Adrenal gland (tissue), 9 donors: ENCODE measurements at regions not wholly inside any gene's neighbourhood (a gene's known extent, or its start where the extent isn't known, plus 50 kb on each side); places are given as distances from the start of the nearest gene placed in this dataset.

Experiments
- DNase-seq, 7 donors: peaks; one replicate each; pipeline ENCODE4 v3.0.0-alpha.2; 2019 to 2020
- H3K27ac ChIP-seq, 5 donors: fragments of 200-600 bp; sonication (generic) in 4 of 5; 1 replicate in 3 of 5; 2 replicates in 2 of 5; pipeline versions ENCODE4 v1.5.1 to v1.8.0; 2016 to 2020; ENCODE audit warnings: mild to moderate bottlenecking in 1 of 5
- H3K27me3 ChIP-seq: fragments of 200-600 bp; 2 replicates; pipeline ENCODE4 v1.8.0; 2021
- H3K36me3 ChIP-seq, 2 donors: fragments of 200-600 bp; replicated peaks in 1 of 2; 1 replicate in 1 of 2; 2 replicates in 1 of 2; pipeline versions ENCODE4 v1.5.1 to v1.8.0; 2018 to 2022
- H3K4me1 ChIP-seq, 2 donors: fragments of 200-600 bp; replicated peaks in 1 of 2; 1 replicate in 1 of 2; 2 replicates in 1 of 2; pipeline versions ENCODE4 v1.5.1 to v1.8.0; 2018 to 2021
- H3K4me3 ChIP-seq, 4 donors: fragments of 200-600 bp; sonication (generic) in 3 of 4; one replicate each; pipeline ENCODE4 v1.5.1; 2016 to 2018
- H3K9me3 ChIP-seq, 3 donors: fragments of 200-600 bp; sonication (generic) in 1 of 3; replicated peaks in 1 of 3; 1 replicate in 2 of 3; 2 replicates in 1 of 3; pipeline versions ENCODE4 v1.5.1 to v1.8.0; 2016 to 2021
- POLR2A ChIP-seq, 2 donors: fragments of 450-650 bp; IDR thresholded peaks; one replicate each; pipeline ENCODE4 v1.6.1; 2017; ENCODE audit warnings: antibody characterized with exemption in 2 of 2, mild to moderate bottlenecking in 2 of 2, moderate library complexity in 1 of 2
- WGBS, 4 donors: extraction: QIAGEN DNeasy Blood & Tissue Kit in 2 of 4; methylation state at CpG; one replicate each; pipeline versions ENCODE4 v1.1.5 to v1.1.7; 2013 to 2017; 5-methylcytosine and 5-hydroxymethylcytosine counted together
- intact Hi-C, 2 donors: fragments of 100-400 bp; cut with DNase I; formaldehyde crosslinking; loops; one replicate each; pipeline versions ENCODE4 v1.14.1 to v1.15.0; 2022 to 2023
- TF ChIP-seq, protein P1 (sequence below), 6 experiments: fragments of 450-650 bp in 4 of 6; fragments of 200-600 bp in 2 of 6; sonication (generic) in 1 of 6; IDR thresholded peaks; 1 replicate in 5 of 6; 2 replicates in 1 of 6; pipeline versions ENCODE4 v1.5.1 to v1.8.0; 2016 to 2021; ENCODE audit warnings: antibody characterized with exemption in 6 of 6, mild to moderate bottlenecking in 2 of 6, moderate library complexity in 1 of 6
- donor health status: healthy with polysubstance abuse.
- donor health status: Bipolar disorder and iron deficiency.
- donor health status: DM: yes; HTN: yes; CAD: no.
- donor health status: DM: no; HTN: no; CAD: no.
- donor health status: DM: no; HTN: no; CAD: no.

GRCh38 chr3:25283613-25284012 lies 144.4 kb upstream of the RARB start:
- 88 to 93% (median 90%) methylated on average over 3 of the region's 3 CpGs for WGBS, 4 donors
- Histone ChIP-seq H3K27ac (no peak overlapping the region), H3K36me3 (no peaks in the 10 kb centered on the region), H3K4me3 (no peak overlapping the region), H3K9me3 (no peaks in the 10 kb centered on the region), H3K27me3 (no peaks in the 10 kb centered on the region), H3K4me1 (no peaks in the 10 kb centered on the region)
- intact Hi-C loops: no loop called here
- DNase-seq: no peak
- no peak for TF ChIP-seq POLR2A (IDR thresholded peaks at IDR 0.05)
- TF ChIP-seq, protein P1, sequence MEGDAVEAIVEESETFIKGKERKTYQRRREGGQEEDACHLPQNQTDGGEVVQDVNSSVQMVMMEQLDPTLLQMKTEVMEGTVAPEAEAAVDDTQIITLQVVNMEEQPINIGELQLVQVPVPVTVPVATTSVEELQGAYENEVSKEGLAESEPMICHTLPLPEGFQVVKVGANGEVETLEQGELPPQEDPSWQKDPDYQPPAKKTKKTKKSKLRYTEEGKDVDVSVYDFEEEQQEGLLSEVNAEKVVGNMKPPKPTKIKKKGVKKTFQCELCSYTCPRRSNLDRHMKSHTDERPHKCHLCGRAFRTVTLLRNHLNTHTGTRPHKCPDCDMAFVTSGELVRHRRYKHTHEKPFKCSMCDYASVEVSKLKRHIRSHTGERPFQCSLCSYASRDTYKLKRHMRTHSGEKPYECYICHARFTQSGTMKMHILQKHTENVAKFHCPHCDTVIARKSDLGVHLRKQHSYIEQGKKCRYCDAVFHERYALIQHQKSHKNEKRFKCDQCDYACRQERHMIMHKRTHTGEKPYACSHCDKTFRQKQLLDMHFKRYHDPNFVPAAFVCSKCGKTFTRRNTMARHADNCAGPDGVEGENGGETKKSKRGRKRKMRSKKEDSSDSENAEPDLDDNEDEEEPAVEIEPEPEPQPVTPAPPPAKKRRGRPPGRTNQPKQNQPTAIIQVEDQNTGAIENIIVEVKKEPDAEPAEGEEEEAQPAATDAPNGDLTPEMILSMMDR (IDR thresholded peaks at IDR 0.05): no peak

- no peak overlapping the region for H3K4me3 ChIP-seq
- no peaks in the 10 kb centered on the region for H3K9me3 ChIP-seq
- intact Hi-C loops: no loop called here
- no peak for DNase-seq
- no peak overlapping the region for H3K27ac ChIP-seq
- H3K27me3 ChIP-seq: no peaks in the 10 kb centered on the region
- no peaks in the 10 kb centered on the region for H3K4me1 ChIP-seq
- TF ChIP-seq, protein P1 (IDR thresholded peaks at IDR 0.05): no peak
- no peak for TF ChIP-seq POLR2A (IDR thresholded peaks at IDR 0.05)
- no peaks in the 10 kb centered on the region for H3K36me3 ChIP-seq
These were observed 143.8 kb upstream of the RARB start for GRCh38 chr3:25284249-25284648.

GRCh38 chr3:25287291-25287884 lies 140.7 kb upstream of the RARB start:
- no peak overlapping the region for H3K4me3 ChIP-seq
- no peak for DNase-seq
- TF ChIP-seq POLR2A (IDR thresholded peaks at IDR 0.05): no peak
- TF ChIP-seq, protein P1 (IDR thresholded peaks at IDR 0.05): no peak
- no peak overlapping the region for H3K27ac ChIP-seq
- no peaks in the 10 kb centered on the region for H3K4me1 ChIP-seq
- H3K27me3 ChIP-seq: no peaks in the 10 kb centered on the region
- H3K9me3 ChIP-seq: no peaks in the 10 kb centered on the region
- intact Hi-C loops: no loop called here
- no peaks in the 10 kb centered on the region for H3K36me3 ChIP-seq
- WGBS, 4 donors: 80 to 92% (median 83%) methylated on average over 1 of the region's 1 CpG

GRCh38 chr3:25288413-25288812 lies 139.7 kb upstream of the RARB start:
- TF ChIP-seq, protein P1 (IDR thresholded peaks at IDR 0.05): no peak
- TF ChIP-seq POLR2A (IDR thresholded peaks at IDR 0.05): no peak
- no peaks in the 10 kb centered on the region for H3K27me3 ChIP-seq
- intact Hi-C loops: no loop called here

More at GRCh38 chr3:25288413-25288812, 139.7 kb upstream of the RARB start:
- Histone ChIP-seq H3K4me3 (no peak overlapping the region), H3K9me3 (no peaks in the 10 kb centered on the region), H3K4me1 (no peaks in the 10 kb centered on the region), H3K27ac (no peak overlapping the region), H3K36me3 (no peaks in the 10 kb centered on the region)
- no peak for DNase-seq
- 35 to 50% (median 38%) methylated on average over 1 of the region's 1 CpG for WGBS, 4 donors
